ENCODE measurements at regions not wholly inside any gene's neighbourhood (a gene's known extent, or its start where the extent isn't known, plus 50 kb on each side); places are given as distances from the start of the nearest gene placed in this dataset.
"Not testable (repeated sequence)": the region's sequence is repeated elsewhere in the genome, so short reads cannot be mapped to it uniquely, and the experiment has no call there.

GRCh38 chr11:72525466-72525865, 91.1 kb upstream of the CLPB start:
- peak; percentile 72 for DNase-seq (ENCODE audit: low spot score)

DNA sequence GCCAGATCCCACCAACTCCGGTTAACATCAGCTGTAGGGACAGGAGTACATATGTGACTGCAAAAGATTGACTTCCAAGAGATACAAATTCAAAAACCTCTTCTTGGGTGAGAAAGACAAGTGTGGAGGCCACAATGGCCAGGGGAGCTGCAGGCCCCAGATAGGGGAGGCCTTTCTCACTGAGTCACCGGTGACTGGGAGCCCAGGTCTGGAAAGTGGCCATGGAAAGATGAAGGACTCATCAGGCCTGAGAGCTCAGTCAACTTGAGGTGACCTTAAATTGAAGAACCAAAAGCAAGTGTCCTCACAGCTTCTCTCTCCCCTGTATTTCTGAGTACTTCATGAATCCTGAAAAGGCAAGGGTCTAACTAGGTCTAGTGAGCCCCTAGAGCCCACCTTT, 90.4 kb upstream of the CLPB start:
- DNase-seq (ENCODE audit: low spot score), result no peak

GRCh38 chr11:72523991-72524390, 89.7 kb upstream of the CLPB start:
- DNase-seq (ENCODE audit: low spot score), result no peak

DNA sequence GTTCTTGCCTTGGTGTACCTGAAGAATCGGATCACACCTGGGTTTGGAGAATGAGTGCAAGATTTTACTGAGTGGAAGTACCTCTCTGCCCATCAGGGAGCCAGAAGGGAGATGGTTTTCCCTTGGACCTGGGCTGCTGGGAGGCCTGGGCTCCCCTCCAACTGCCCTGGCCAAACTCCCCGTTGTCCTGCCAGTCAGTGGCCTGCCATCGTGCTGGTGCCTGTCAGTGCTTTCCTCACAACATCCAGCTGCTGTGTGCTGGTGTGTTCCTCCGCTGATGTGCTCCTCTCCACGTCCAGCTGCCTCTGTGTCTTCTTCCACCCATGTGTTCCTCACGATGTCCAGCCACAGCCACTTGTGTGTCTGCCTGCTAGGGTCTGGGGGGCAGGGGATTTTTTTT, 87.9 kb upstream of the CLPB start:
- peak; percentile 59 for DNase-seq (ENCODE audit: low spot score)

DNA sequence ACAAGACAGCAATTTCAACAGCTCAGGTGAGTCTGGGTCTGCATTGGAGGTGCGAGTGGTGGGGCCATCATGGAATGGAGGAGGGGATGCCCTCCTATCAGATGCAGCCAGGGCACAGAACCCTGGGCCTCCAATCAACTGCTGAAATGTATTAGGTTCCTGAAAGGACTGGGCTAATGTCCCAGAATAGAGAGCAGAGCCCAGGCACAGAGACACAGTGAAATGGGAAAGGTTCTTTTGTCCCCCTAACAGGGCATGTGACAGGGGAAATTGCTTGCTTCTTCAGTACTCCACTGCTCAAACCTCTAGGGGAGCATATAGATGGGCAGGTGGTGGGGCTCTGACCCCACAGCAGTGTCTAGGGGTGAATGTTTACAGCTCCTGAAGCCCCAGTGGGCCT, 87.3 kb upstream of the CLPB start:
- peak; percentile 50 for DNase-seq (ENCODE audit: low spot score)

- no peak for DNase-seq (ENCODE audit: low spot score)
Measured at GRCh38 chr11:72520815-72521214, 86.5 kb upstream of the CLPB start.

DNA sequence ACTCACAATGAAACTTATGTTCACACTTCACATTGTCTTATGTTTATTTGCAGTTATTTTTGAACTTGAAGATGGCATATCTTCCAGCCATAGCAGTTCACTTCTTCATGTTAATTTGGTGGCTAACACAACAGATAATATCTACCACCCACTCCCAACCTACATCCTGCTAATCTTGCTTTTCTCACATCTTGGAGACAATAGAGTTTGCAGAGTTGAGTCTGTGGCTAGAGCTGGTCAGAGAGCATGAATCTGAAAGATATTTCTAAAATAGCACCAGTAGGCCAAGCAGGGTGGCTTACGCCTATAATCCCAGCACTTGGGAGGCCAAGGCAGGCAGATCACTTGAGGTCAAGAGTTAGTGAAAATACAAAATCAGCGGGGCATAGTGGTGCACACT, 85.6 kb upstream of the CLPB start:
- DNase-seq (ENCODE audit: low spot score), result not testable (repeated sequence)

DNA sequence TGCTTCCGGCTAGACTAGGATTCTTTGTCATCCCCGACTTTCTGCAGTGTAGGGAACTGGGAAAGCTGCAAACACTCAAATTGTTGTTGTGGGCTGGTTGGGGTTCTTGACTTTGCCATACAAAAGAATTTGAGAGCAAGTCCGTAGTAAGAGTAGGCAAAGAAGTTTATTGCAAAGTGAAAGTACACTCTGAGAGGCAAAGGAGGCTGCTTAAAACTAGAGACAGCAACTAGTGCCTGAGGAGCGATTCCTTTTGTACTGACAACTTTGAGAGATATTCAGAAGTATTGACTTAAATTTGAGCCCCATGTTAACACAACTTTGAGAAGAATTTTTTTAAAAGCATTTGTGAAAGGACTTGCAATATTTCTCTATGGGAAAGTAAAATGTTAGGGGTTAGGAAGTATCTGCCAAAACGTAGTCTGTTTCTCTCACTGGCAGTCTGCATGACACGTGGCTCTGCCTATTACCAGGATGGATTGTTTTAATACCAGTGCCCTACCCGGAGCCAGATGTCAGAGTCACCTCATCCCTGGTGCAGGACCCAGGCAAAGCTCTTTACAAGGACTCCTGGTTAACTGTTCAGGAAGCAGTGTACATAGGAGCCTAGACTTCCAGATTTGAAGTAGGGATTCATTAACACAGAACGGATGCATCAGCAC, 85.0 kb upstream of the CLPB start:
- DNase-seq (ENCODE audit: low spot score), result no peak

- no peak for DNase-seq (ENCODE audit: low spot score)
Measured at GRCh38 chr11:72514331-72514730, 80.0 kb upstream of the CLPB start.

- no peak for DNase-seq (ENCODE audit: low spot score)
Measured at GRCh38 chr11:72513411-72513810, 79.1 kb upstream of the CLPB start.

DNA sequence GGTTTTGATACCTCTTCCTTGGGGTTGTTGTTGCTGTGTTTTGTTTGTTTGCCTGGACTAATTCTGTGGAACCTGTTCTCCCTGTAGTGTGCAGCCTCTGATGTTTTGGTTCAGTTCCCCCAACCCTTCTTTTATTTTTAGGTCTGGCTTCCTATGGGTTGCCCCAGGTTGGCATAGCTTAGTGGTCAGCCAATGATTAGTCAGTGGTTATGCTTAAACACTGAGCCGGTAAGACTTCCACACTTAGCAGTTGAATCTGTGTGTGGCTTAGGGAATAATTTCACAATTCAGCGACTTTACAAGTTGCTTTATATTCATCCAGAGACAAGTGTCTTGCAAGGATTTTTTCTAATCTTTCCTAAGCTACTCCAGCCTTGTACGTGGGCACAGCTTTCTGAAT, 78.6 kb upstream of the CLPB start:
- DNase-seq (ENCODE audit: low spot score), result no peak

GRCh38 chr11:72511393-72512047, 77.2 kb upstream of the CLPB start:
- no peak for DNase-seq (ENCODE audit: low spot score)

GRCh38 chr11:72507050-72507449, 72.7 kb upstream of the CLPB start:
- no peak for DNase-seq (ENCODE audit: low spot score)

GRCh38 chr11:72497731-72498130, 63.4 kb upstream of the CLPB start:
- no peak for DNase-seq (ENCODE audit: low spot score)

GRCh38 chr11:72494109-72494429, 59.7 kb upstream of the CLPB start:
- no peak for DNase-seq (ENCODE audit: low spot score)

DNA sequence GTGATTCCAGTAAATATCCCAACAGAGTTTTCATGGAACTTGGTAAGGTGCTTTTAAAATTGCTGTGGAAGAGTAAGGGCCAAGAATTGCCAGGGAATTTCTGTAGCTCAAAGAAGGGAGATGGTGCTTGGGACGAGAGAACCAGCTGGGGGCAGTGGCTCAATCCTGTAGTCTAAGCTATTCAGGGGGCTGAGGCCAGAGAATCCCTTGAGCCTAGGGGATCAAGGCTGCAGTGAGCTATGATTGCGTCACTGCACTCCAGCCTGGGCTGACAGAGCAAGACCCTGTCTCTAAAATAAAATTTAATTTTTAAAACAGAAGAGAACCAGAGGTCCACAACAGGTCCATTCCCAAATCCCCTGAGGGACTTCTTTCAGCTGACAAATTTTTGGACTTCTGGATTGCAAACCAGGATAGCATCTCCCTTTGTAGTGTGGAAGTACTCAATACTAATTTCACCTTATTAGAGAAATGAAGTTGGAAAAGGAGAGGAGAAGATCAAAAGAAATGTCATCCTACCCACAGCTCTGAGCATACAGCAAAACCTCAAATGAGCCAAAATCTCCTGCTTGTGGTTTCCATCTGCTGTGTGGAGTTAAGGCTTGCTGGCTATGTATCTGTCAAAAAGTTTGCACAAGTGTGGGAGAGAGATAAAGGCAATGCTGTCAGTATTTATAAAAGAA, 59.2 kb upstream of the CLPB start:
- no peak for DNase-seq (ENCODE audit: low spot score)

- no peak for DNase-seq (ENCODE audit: low spot score)
Measured at GRCh38 chr11:72491001-72491400, 56.7 kb upstream of the CLPB start.
